OCI-LY3 (cell line): ENCODE measurements at regions not wholly inside any gene's neighbourhood (a gene's known extent, or its start where the extent isn't known, plus 50 kb on each side); places are given as distances from the start of the nearest gene placed in this dataset.

ENCODE experiments used
- EZH2phosphoT487 ChIP-seq: fragments of 200-600 bp; shearing (Covaris generic); IDR thresholded peaks from 2 replicates; pipeline ENCODE4 v1.6.1; 2018; ENCODE audit warnings: antibody characterized with exemption, mixed run types, low read depth
- TF ChIP-seq, protein P1 (sequence below): fragments of 200-600, 300-600 bp; sonication (generic); IDR thresholded peaks from 2 replicates; pipeline ENCODE4 v1.5.1; 2014; ENCODE audit warnings: antibody characterized with exemption, low read length, low read depth

DNA sequence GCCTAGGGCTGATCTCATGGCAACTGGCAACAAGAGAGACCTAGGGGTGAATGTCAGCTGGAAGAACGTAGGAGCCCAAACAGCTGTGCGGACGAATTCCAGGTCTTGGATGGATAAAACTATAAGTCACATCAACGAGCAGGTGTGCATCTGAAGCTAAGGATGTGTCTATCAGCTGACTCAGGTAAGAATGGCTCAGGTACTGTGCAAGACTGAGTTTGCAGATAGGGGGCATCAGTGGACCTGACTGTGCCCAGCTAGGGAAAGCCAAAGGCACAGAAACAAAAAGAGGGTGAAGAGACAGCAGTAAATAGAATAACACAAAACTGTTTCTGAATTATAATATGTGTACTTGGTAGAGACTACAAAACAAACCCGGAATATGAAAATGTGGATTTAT lies 357.3 kb downstream of the ZEB2 start:
- TF ChIP-seq, protein P1, sequence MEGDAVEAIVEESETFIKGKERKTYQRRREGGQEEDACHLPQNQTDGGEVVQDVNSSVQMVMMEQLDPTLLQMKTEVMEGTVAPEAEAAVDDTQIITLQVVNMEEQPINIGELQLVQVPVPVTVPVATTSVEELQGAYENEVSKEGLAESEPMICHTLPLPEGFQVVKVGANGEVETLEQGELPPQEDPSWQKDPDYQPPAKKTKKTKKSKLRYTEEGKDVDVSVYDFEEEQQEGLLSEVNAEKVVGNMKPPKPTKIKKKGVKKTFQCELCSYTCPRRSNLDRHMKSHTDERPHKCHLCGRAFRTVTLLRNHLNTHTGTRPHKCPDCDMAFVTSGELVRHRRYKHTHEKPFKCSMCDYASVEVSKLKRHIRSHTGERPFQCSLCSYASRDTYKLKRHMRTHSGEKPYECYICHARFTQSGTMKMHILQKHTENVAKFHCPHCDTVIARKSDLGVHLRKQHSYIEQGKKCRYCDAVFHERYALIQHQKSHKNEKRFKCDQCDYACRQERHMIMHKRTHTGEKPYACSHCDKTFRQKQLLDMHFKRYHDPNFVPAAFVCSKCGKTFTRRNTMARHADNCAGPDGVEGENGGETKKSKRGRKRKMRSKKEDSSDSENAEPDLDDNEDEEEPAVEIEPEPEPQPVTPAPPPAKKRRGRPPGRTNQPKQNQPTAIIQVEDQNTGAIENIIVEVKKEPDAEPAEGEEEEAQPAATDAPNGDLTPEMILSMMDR = peak; percentile 87
- TF ChIP-seq EZH2phosphoT487 = no peak
